Skeletal muscle satellite cell (primary cell): ENCODE measurements at regions not wholly inside any gene's neighbourhood (a gene's known extent, or its start where the extent isn't known, plus 50 kb on each side); places are given as distances from the start of the nearest gene placed in this dataset. TPM values are rescaled to one million over a fixed set of nuclear protein-coding genes. Genes with fewer than 3 reads are reported as not detected.

Experiments
- H3K27me3 ChIP-seq: 2 replicates; pipeline ENCODE4 v1.7.0; 2013; ENCODE audit warnings: low read length; ENCODE audit not compliant: control insufficient read depth, insufficient read depth
- H3K36me3 ChIP-seq: 2 replicates; pipeline ENCODE4 v1.7.0; 2013; ENCODE audit warnings: mild to moderate bottlenecking, control low read depth, low read length; ENCODE audit not compliant: insufficient read depth
- H3K4me1 ChIP-seq: 2 replicates; pipeline ENCODE4 v1.7.0; 2013; ENCODE audit warnings: low read length; ENCODE audit not compliant: control insufficient read depth, insufficient read depth
- H3K4me2 ChIP-seq: 2 replicates; pipeline ENCODE4 v1.7.0; 2013; ENCODE audit warnings: mild to moderate bottlenecking, low read length
- H3K4me3 ChIP-seq: 2 replicates; pipeline ENCODE4 v1.7.0; 2013; ENCODE audit warnings: low read length
- H3K9ac ChIP-seq: 2 replicates; pipeline ENCODE4 v1.7.0; 2013; ENCODE audit warnings: mild to moderate bottlenecking, low read depth, low read length, moderate library complexity
- H3K9me3 ChIP-seq: replicated peaks from 2 replicates; pipeline ENCODE4 v1.7.0; 2013; ENCODE audit warnings: mild to moderate bottlenecking, control low read depth, low read length
- small RNA-seq: library from RNA; depleted of rRNA; stranded (forward); fragments of <200 nt; gene quantifications from one replicate; pipeline ENCODE3, GENCODE V24; 2012

GRCh38 chr3:89049119-89049518 lies 58.3 kb upstream of the EPHA3 start:
- Histone ChIP-seq H3K27me3 (no peaks in the 10 kb centered on the region), H3K9ac (no peak overlapping the region)

DNA sequence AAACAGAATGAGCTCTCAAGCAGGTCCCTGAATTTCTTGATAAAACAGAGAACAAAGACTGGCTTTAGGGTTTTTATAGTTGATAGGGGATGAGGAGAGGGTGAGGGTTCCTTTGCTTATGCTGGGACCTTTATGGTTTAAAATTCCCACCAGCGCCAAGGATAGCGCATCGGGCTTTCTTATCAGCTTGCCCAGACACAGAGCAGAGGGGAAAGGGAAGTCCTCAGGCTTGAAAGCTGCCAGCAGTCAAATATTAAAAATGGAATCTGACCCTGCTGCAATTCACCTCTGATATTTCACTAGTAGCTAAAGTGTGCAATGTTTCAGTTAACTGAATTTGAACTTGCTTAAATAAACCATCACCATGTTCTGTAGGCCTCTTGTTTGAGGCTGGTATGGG lies 55.0 kb upstream of the EPHA3 start:
- H3K4me3 ChIP-seq: no peak overlapping the region
- H3K9me3 ChIP-seq: no peaks in the 10 kb centered on the region
- no peak overlapping the region for H3K4me2 ChIP-seq
- no peaks in the 10 kb centered on the region for H3K36me3 ChIP-seq
- no peak overlapping the region for H3K9ac ChIP-seq
- no peaks in the 10 kb centered on the region for H3K4me1 ChIP-seq
- H3K27me3 ChIP-seq: no peaks in the 10 kb centered on the region

More at GRCh38 chr3:89049119-89049518, 58.3 kb upstream of the EPHA3 start:
- Histone ChIP-seq H3K4me3 (no peak overlapping the region), H3K9me3 (no peaks in the 10 kb centered on the region), H3K4me2 (no peak overlapping the region), H3K4me1 (no peaks in the 10 kb centered on the region), H3K36me3 (no peaks in the 10 kb centered on the region)

DNA sequence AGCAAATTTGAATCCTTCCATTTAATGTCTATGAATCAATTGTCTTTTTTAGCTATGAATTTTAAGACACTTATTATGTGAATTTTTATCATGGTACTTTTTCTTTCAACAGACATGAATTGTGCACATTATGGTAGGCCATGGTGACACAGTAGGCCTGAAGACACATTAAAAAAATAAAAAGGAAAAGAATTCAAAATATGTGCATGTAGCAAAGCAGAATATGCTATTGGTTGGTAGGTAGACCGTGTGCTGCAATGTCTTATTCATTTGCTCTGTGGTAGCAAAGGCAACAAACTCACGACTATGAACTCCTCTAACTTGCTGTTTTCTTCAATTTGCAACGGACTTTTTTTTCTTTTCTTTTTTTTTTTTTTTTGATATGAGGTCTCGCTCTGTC lies 50.0 kb upstream of the EPHA3 start:
- Histone ChIP-seq H3K9ac (no peak overlapping the region), H3K4me3 (no peak overlapping the region), H3K36me3 (no peaks in the 10 kb centered on the region), H3K4me1 (peaks cover 6% of the 10 kb centered on the region), H3K27me3 (no peaks in the 10 kb centered on the region), H3K9me3 (no peaks in the 10 kb centered on the region), H3K4me2 (no peak overlapping the region)

Small RNAs in the stretch of these regions (small RNA-seq; reads per million reads assigned to genes)
- not detected for gene RF00019
